ENCODE measurements at regions not wholly inside any gene's neighbourhood (a gene's known extent, or its start where the extent isn't known, plus 50 kb on each side); places are given as distances from the start of the nearest gene placed in this dataset.

DNA sequence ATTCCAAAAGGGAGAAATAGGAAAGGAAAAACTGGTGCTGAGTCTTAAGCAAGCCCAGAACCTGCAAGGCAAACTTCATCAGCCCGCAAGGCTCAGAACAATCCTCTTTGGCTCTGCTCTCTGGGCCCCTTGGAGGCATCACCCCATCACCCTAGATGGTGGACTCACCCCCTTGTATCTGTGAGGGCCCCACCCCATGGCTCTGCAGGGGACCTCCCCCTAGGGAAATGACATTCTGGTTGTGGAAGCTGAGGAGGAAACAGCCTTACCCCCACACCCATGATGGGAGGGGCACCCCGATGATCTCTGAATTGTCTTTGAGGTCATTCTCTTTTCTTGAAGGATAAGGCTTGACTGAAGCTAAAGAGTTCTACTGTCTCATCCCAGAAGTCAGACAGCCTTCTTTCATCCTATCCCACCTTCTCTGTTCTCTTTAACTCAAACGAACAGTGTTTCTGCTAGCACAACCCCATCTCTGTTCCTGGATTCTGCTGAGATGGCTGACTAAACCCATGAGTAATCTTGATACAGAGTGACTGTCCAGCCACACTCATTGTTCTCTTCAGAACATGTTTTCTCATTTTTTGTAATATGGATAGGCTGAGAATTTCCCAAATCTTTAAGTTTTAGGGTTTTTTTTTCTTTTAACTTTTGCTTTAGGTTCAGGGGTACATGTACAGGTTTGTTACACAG lies 492.1 kb upstream of the MYT1L start:
- no peak for DNase-seq

DNA sequence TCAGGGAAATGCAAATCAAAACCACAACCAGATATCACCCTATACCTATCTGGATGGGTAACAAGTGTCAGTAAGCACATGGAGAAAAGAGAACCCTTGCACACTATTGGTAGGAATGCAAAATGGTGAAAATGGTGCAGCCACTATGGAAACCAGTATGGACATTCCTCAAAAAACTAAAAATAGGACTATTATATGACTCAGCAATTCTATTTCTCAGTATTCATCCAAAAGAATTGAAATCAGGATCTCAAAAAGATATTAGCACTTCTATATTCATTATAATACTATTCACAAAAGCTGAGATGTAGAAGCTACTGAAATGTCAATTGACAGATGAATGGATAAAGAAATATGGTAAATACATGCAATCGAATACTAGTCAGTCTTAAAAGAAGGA lies 491.1 kb upstream of the MYT1L start:
- DNase-seq, result no peak

DNA sequence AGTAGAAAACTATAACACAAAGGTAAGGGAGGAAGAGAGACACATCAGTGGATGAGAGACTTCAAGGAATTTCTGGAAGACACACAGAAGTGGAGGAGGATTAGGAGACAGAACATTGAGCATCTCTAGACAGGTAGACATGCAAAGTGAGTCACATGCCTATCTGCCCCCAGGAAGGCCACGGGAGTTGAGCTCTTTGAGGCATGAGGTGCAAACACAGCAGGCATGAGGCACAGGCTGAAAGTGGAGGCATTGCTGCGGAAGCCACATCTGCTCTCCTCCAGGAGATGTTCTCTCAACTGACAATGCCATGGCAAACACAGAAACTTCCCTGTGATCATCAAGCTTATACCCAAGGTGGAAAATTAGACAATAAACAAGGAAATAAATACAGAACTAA lies 481.6 kb upstream of the MYT1L start:
- no peak for DNase-seq

DNA sequence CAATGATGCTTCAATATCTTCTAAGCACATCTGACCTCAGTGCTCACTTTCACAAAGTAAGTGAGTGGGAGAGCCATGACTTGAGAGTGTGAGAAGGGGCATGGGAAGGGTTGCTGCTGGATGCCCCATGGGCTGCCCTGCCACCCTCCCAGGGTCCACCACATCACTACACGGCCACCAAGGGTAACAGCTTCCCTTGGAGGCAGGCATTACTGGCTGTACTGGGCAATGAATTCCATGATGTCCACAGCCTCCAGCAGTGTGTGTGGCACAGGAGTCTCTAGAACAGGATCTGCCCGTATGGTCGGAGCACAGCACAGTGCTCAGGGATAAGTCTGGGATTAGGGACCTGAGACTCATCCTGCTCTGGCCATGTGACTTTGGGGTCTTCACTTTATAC lies 481.0 kb upstream of the MYT1L start:
- no peak for DNase-seq

DNA sequence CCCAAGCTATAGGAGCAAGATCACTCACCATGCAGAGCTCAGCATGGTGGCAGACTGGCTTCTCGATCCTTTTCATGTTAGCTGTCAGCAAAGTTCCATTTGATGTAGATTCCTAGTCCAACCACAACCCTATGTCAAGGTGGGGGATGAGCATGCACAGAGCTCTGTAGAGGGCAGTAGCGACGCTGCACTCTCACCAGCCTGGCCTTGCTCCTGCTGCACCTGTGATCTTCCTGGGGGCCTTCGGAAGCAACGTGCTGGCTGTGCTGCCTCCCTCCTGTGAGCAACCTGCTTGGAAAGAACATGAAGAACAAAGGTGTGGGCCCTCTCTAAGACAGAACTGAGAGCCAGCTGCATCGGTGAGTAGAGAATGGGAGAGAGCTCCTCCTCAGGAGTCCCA lies 479.4 kb upstream of the MYT1L start:
- no peak for DNase-seq

DNA sequence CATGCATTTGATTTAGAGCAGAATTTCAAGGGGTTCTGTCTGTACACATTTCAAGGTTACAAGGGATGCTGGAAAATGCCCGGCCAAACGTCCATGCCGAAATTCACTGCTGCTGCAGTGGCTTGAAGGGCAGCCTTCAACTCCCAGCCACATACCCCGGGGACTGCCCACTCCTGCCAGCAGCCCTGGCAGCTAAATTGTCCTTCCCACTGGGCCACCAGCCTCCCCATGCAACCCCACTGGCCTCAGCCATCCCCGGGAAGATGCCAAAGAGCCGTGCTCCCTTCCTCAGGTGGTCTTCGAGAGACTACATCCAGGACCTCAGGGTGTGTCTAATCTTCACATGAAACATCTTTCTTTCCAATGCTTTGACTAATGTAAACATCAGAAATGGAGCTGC lies 478.7 kb upstream of the MYT1L start:
- DNase-seq, result no peak

DNA sequence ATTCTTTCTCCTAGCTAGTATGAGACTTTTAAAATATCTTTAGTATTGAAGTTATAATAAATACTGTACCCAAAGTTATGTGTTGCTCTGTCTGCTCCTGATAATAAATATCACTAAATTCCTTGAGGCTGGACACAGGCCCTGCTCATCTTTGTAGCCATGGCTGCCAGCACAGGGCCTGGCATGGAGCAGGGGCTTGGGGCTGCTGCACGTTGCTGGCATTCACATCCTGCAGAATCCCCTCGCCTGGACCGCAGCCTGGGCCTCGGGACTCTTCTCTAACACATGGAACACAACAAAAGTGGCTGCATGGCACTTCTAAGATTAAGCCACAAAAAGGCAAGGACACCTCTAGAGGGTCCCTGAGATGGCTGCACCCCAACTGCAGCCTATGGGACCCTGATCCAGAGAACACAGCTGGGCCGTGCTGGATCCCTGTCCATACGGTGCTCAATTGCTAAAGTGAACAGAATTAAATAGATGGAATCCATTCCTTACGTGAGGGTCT lies 477.5 kb upstream of the MYT1L start:
- no peak for DNase-seq

DNA sequence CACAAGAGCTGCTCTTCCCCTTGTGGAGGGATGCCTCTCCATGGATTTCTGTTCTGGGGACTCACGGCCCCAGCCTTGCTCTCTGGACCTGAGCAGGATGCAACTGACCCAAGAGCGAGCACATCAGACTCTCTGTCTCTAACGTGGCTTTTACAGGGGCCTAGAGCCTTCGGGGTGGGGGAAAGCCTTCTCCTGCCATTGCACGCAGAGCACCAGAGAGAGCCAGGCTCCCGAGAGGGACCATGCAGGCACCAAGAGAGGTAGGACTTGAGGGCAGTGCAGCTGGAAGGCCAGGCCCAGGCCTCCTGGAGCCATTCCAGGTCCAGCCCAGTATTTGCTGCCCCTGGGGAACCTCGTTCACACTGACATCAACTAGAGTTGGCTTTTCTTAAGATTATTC lies 475.6 kb upstream of the MYT1L start:
- no peak for DNase-seq

DNA sequence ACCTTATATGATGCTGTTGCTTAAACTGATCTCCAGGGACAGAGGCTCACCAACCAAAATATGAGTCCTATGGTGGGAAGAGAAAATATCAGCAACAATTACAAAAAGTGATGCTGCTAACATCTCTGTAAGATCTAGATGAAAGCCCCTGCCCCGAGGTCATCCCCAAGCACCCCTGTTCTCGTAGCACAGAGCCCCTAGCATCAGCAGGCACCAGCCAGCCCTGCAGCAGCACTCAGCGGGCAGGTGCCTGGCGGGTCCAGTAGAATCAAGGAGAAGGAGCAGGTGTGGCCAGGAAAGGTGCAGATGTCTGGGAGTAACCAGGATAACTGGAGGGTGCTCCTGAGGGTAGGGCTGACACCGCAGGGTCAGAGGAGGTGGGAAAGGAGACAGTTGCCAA lies 474.2 kb upstream of the MYT1L start:
- DNase-seq, result no peak

DNA sequence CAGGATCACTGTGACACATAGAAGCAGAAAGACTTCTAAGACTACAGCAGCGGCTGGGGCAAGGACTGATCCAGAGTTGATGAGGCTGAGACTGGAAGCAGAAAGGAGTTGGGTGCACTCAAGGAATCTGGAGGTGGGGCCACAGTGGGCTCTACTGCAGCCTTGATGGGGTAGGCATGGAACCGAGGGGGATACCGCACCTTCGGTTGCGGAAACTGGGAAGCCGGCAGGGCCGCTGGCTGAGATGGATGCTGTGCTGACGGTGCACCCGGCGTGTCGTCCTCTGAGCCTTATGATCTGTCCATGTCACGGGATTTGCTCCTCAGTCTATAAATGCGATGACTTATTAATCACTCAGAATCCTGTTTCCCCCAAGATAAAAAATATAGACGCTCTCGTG lies 473.5 kb upstream of the MYT1L start:
- DNase-seq, result no peak

DNA sequence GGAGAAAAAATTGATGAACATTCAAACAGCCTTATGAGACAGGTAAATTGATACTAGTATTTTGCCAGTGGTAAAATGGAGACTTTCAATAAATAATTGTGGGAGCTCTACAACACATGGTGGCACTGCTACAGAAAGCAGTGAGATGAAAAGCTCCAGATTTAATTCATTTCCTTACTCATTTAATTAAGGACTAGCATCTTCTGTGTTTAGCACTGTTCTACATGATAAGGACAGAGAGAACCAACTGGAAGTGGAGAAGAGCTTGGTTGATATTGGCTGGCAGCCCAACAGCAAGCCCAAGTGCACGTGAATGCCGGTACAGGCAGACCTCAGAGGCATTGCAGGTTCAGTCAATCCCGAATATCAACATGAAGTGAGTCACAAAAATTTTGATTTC lies 470.4 kb upstream of the MYT1L start:
- DNase-seq, result no peak

DNA sequence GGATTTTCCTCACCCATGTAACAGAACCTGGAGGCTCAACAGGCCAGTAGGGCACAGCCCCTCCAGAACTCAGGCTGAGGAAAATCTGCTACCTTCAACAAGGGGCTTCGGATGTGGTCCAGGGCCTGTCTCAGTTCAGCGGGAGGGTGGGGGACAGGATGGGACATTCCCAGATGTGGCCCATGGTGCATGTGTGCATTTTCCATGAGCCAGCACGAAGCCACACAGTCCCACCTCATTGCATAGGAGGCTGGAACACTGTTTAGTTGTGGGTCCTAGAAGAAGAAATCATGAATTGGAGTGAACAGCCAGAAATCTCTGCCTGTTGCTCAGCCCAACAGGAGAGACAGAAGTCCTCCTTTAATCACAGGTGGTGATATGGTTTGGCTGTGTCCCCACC lies 469.6 kb upstream of the MYT1L start:
- no peak for DNase-seq

DNA sequence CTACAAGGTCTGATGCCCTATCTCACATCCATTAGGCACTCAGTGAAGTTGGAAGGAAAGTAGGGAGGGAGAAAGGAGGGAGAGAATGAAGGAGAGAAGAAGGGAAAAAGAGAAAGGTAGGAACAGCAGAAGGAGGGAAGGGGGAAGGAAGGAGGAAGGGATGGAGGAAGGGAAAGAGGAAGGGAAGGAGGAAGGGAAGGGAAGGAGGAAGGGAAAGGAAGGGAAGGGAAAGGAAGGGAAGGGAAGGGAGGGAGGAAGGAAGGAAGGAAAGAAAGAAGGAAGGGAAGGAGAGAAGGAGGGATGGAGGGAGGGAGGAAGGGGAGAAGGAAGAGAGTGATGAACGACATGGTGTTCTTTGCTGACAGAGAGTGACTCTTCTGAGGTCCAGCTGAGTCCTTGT lies 468.9 kb upstream of the MYT1L start:
- DNase-seq, result no peak

DNA sequence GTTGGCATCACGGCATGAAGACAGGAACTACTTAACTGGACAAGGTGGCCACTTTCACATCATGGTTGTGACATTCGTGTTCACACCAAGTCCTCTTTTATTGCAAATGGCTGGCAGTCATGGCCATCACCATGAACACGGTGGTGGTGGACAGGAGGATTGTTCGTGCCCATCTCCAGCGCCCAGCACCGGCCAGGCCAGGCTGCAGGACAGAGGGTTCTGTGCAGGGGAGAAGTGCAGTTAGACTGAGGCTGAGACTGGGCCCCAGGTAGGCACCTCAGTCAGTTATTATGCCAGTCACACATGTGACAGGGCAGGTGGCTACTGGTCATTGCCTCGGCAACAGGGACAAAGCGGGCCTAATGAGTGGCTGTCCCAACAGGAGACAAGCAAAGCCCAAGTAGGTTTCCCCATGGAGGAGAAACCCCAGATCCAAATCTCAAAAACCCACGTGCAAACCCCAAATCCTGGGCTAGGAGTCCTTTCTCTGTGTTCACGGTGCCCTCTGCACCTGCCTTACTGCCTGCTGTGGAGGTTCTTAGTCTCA lies 468.1 kb upstream of the MYT1L start:
- DNase-seq, result no peak

DNA sequence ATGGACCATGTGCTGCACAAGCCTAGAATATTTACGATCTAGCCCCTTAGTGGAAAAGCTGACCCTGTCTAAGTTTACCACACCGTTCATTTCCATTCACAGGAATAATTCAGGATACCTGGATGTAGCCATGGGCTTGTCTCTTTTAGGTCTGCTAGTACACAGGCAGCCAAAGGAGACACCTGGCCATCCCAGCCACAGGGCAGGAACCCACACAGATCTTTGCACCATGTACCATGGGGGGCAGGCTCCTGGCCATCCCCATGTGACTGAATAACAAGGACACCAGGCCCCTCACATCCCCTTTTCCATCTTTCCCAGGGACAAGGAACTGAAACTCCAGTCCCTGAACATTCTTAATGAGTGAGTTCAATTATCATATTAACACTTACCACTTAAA lies 467.3 kb upstream of the MYT1L start:
- no peak for DNase-seq

DNA sequence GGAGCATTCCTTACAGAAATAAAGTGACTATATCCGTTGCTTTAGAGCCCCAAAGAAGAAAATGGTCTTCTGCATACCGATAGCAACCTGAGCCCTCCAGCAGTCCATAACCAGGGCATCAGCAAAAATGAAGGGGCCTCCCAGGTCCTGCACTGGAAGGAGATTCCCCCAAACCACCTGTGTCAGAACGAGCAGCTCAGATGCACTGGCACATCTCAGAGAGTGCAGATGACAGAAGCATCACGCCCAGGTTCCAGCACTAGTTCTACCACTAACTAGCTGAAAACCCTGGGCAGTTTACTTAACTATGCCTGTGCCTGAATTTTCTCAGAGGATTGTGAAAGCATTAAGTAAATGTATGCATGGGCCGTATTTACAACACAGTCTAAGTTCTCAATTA lies 466.7 kb upstream of the MYT1L start:
- DNase-seq, result no peak

DNA sequence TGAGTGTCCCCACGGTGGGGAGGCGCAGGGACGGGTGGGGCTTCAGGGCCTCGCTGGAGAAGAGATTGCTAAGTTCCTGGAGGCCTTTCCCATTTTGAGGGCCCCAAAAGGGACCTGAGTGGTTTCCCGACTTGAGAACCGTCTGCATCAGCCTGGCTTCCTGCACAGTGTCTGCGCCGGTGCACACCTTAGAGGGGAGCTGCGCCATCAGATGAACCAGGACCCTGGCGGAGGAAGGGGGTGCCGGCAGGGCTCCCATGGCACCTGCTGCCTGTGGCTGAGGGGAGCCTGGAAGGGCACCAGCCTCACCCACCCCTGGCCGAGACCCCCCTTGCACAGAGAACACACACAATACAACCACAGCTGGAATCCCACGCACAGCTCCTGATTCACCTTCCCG lies 465.1 kb upstream of the MYT1L start:
- DNase-seq, result no peak

DNA sequence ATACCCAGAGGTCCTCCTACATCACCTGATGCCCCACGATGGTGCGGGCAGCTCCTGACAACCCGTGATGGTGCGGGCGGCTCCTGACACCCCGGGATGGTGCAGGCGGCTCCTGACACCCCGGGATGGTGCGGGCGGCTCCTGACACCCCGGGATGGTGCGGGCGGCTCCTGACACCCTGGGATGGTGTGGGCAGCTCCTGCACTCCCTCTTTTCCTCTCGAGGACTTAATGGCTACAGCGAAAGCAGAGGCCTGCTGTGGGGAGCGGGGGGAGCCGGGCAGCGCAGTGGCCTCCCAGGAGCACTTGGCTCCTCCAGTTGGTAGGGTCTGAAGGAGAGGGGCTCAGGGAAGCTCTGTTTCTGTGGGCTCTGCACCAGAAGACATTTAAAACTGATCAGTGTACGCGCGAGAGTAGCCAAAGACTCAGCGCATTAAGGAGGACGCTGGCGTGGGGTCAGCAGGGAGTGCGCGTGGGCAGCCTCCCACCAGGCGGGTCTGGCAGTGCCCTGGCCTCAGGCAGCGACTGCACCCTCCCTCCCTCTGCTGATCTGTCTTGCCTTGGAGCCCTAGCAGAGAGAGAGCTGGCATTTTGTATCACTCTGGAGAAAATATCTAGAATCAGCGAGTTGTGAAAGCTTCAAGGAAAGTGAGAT lies 464.5 kb upstream of the MYT1L start:
- DNase-seq, result no peak

DNA sequence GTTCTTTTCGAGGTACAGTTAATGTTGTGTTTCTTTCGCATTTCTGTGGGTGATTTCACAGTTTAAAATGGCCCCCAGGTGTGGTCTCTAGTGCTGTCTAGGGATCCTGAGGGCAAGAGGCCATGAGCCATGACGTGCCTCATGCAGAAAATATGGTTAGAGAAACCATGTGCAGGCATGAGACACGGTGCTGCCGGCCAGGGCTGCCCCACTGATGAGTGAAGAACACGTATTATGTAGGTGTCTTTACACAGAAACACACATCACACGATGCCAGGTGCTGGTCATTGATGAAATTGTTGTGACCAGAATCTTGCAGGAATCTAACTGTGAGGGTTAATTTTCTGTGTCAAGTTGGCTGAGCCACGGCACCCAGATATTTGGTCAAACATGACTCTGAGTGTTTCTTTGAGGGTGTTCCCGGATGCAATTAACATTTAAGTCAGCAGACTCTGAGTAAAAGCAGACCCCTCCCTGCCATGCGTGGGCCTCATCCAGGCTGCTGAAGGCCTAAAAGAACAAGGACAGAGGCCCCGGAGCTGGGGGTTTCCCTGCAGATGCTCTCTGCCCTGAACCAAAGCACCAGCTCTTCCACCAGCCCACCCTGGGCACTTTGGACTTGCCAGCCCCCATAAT lies 463.0 kb upstream of the MYT1L start:
- no peak for DNase-seq

DNA sequence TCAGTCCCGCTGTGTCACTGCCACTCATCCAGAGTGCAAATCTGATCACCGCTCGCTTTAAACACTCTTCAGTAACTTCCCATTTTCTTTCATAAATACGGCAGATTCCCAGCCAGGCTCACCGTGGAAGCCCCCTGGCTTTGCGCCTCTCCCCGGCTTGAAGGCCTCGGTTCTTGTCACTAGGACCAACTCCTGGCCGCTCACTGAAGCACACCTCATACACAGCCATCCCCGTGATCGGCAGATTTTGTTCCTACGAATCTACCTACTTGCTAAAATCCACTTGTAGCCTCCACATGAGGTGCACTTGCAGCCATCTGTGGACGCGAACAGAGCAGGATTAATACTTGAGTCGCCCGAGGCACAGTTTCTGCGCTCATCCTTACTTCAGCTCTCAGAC lies 462.4 kb upstream of the MYT1L start:
- no peak for DNase-seq

DNA sequence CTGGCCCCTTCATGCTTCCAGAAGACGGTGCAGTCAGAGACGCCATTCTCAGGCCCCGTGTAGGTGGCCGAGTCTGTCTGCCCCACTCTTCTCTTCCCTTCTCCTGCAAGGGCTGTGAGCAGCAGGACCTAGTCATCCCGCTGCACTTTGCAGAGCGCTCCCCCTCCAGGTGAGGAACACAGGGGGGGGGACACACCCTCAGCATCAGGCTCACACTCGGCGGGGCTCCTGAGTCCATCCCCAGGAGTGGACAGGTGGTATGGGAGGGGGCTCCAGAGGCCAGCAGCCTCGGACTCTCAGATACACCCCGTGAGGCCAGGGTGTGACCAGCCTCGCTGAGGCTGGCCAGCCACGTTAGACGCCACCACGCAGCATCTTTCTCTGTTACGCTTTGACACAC lies 460.5 kb upstream of the MYT1L start:
- DNase-seq, result no peak

DNA sequence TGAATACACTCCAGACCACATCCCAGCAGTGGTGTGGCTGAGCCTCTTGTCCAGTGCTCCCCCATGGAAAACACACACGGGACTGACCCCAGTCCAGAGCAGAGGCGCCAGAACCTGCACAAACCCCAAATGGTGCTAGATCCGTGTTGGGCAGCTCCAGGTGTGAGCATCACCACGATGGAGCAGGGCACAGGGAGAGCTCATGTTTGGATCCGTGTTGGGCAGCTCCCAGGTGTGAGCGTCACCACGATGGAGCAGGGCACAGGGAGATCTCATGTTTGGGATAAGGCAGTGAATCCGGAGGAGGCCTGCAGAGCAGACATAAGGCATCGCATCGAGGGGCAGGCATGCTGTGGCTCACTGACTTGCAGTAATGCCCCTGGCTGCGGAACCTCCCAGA lies 460.0 kb upstream of the MYT1L start:
- no peak for DNase-seq

DNA sequence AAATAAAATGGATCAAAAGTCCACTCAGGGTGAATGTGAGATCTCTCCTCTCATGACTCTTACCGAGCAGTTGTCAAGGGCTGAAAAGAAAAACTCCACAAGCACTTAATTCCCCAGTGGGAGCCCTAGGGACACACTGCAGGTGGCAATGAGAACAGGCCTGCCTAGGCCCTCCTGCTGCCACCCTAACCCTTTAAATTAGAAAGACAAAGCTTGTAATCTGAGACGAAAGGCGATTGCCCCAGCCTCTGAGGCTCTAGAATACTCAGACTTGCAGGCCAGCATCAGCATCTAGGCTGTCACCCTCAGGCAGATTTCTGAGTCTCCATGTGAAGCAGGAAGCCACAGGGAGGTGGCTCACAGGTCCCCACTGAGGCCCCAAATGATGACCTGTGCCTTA lies 457.0 kb upstream of the MYT1L start:
- no peak for DNase-seq

DNA sequence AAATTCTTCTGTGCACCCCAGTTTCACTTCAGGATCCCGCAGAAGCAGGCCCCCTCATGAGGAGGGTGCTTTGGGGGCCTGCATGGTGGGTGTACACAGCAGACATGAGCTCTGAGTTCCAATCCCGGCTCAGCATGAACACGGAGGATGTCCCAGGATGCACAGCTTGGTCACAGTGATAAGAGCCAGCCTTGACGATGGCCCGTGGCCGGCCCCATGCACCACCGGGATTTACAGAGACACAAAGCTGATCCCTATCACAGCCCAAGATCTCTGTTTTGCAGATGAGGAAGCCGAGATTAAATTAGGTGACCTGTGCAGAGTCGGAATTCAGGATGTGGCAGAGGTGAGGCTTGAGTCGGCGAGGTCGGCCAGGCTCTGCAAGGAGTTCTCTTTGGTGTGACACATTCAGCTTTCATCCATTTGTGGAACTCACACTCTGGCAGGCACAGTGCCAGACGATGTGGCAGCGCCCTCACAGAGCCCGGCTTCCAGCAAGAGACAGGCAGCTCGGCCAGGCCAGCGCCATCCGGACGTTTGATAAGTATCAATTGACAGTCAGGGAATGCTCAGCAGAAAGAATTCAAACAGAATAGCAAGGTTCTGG lies 456.3 kb upstream of the MYT1L start:
- DNase-seq, result no peak

Measured in NCI-H1694 treated with DMSO at 0.1 percent for 48 hours (cell line).